ENCODE measurements at regions not wholly inside any gene's neighbourhood (a gene's known extent, or its start where the extent isn't known, plus 50 kb on each side); places are given as distances from the start of the nearest gene placed in this dataset.

DNA sequence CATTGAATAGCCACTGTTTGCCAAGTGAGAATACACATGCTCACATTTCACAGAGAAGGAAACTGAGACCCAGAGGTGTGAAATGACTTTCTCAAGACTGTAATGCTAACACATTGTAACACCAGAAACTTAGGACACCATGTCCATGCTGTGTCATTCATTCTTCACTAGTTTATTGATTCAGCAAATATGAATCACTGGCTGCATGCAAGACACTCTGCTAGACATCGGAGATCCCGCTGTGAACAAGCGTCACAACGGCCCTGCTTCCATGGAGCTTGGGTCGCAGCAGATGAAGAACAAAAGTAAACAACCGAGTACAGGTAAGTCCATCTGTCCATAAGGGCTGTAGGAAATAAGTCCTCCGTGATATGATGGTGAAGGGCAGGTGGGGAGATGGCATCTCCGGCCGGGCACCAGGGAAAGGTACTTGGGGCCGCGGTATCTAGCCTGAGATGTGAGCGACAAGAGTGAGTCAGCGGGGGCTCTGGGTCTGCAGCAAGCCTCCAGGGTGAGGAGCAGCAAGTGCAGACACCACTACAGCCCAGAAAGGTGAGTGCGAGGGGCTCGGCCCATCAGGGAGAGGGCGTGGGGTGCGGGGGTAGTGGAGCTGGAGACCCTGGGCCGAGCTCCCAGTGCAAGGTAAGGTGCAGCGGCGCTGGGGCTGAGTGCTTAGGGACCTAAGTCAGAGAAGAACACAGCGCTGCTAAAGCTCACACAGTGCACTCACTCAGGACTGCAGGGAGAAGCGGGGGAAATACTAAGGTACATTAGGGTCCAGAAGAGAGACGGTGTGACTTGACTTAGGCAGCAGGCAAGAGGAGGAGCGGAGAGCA, 391.2 kb downstream of the FBXO15 start:
- no peak overlapping the region for H3K4me3 ChIP-seq (ENCODE audit: low read length, poor library complexity, severe bottlenecking)
- no peaks in the 10 kb centered on the region for H3K27me3 ChIP-seq (ENCODE audit: insufficient read depth, low read length, poor library complexity, severe bottlenecking)
- no peak overlapping the region for H2AFZ ChIP-seq (ENCODE audit: low read length)
- H3K9ac ChIP-seq (ENCODE audit: low read depth, low read length, poor library complexity, severe bottlenecking) = no peak overlapping the region
- H3K4me1 ChIP-seq (ENCODE audit: insufficient read depth, low read length, poor library complexity, severe bottlenecking) = peaks cover 18% of the 10 kb centered on the region
- H3K9me3 ChIP-seq (ENCODE audit: insufficient read depth, low read depth, low read length) = no peaks in the 10 kb centered on the region
- no peaks in the 10 kb centered on the region for H3K79me2 ChIP-seq (ENCODE audit: insufficient read depth, low read length)
- no peaks in the 10 kb centered on the region for H4K20me1 ChIP-seq (ENCODE audit: insufficient read depth, low read length, poor library complexity, severe bottlenecking)
- no peaks in the 10 kb centered on the region for H3K9me2 ChIP-seq (replicated peaks; ENCODE audit: low read depth, low read length)
- no peak for TF ChIP-seq EZH2phosphoT487 (IDR thresholded peaks at IDR 0.05; ENCODE audit: borderline replicate concordance)
- TF ChIP-seq, protein P1, sequence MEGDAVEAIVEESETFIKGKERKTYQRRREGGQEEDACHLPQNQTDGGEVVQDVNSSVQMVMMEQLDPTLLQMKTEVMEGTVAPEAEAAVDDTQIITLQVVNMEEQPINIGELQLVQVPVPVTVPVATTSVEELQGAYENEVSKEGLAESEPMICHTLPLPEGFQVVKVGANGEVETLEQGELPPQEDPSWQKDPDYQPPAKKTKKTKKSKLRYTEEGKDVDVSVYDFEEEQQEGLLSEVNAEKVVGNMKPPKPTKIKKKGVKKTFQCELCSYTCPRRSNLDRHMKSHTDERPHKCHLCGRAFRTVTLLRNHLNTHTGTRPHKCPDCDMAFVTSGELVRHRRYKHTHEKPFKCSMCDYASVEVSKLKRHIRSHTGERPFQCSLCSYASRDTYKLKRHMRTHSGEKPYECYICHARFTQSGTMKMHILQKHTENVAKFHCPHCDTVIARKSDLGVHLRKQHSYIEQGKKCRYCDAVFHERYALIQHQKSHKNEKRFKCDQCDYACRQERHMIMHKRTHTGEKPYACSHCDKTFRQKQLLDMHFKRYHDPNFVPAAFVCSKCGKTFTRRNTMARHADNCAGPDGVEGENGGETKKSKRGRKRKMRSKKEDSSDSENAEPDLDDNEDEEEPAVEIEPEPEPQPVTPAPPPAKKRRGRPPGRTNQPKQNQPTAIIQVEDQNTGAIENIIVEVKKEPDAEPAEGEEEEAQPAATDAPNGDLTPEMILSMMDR (conservative IDR thresholded peaks at IDR 0.05; ENCODE audit: low read length) = no peak
- H3K4me2 ChIP-seq (ENCODE audit: low read depth, low read length, poor library complexity, severe bottlenecking) = no peak overlapping the region
- H3K36me3 ChIP-seq (ENCODE audit: insufficient read depth, low read length) = no peaks in the 10 kb centered on the region
- no peaks in the 10 kb centered on the region for H3F3A ChIP-seq (ENCODE audit: low read depth)

DNA sequence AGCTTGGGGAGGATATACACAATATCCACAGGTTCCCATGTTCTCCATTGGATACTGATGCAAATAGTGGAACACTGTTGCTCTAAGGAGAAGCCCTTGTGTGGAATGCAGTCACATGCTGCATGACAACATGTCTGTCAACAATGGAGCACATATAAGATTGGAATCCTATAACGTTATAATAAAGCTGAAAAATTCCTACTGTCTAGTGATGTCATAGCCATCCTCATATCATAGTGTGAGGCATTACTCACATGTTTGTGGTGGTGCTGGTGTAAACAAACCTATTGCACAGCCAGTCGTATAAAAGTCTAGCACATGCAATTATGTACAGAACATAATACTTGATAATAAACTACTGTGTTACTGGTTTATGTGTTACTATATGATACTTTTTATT, 394.7 kb downstream of the FBXO15 start:
- H3F3A ChIP-seq (ENCODE audit: low read depth) = no peaks in the 10 kb centered on the region
- TF ChIP-seq, protein P1 (conservative IDR thresholded peaks at IDR 0.05; ENCODE audit: low read length) = no peak
- no peak for TF ChIP-seq EZH2phosphoT487 (IDR thresholded peaks at IDR 0.05; ENCODE audit: borderline replicate concordance)
- H3K9me2 ChIP-seq (replicated peaks; ENCODE audit: low read depth, low read length) = no peaks in the 10 kb centered on the region
- H3K27me3 ChIP-seq (ENCODE audit: insufficient read depth, low read length, poor library complexity, severe bottlenecking) = no peaks in the 10 kb centered on the region
- H3K4me2 ChIP-seq (ENCODE audit: low read depth, low read length, poor library complexity, severe bottlenecking) = no peak overlapping the region
- no peak overlapping the region for H3K9ac ChIP-seq (ENCODE audit: low read depth, low read length, poor library complexity, severe bottlenecking)
- no peaks in the 10 kb centered on the region for H3K4me1 ChIP-seq (ENCODE audit: insufficient read depth, low read length, poor library complexity, severe bottlenecking)
- no peak overlapping the region for H2AFZ ChIP-seq (ENCODE audit: low read length)
- no peaks in the 10 kb centered on the region for H3K9me3 ChIP-seq (ENCODE audit: insufficient read depth, low read depth, low read length)
- no peaks in the 10 kb centered on the region for H4K20me1 ChIP-seq (ENCODE audit: insufficient read depth, low read length, poor library complexity, severe bottlenecking)
- H3K79me2 ChIP-seq (ENCODE audit: insufficient read depth, low read length) = no peaks in the 10 kb centered on the region
- no peak overlapping the region for H3K4me3 ChIP-seq (ENCODE audit: low read length, poor library complexity, severe bottlenecking)
- H3K36me3 ChIP-seq (ENCODE audit: insufficient read depth, low read length) = no peaks in the 10 kb centered on the region

DNA sequence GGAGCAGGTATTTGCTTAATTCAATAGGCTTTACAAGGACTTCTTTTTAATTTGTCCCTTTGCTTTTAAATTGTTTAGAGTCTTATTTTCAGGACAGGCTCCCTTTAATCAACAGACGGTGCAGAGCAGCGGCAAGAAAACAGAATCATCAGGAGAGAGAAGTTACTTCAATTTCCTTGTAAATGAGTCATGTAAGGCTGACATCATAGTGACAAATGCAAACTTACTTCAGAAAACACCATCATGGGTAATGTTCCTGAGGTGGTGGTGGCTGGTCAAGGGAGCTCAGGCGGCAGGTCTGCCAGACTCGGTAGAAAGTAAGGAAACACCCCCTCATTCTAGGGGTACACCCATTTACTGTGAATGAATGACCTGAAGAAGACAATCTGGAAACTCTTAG, 395.1 kb downstream of the FBXO15 start:
- Histone ChIP-seq H3K27me3 (ENCODE audit: insufficient read depth, low read length, poor library complexity, severe bottlenecking) (no peaks in the 10 kb centered on the region), H3K9ac (ENCODE audit: low read depth, low read length, poor library complexity, severe bottlenecking) (no peak overlapping the region), H3K4me2 (ENCODE audit: low read depth, low read length, poor library complexity, severe bottlenecking) (no peak overlapping the region), H3K36me3 (ENCODE audit: insufficient read depth, low read length) (no peaks in the 10 kb centered on the region), H4K20me1 (ENCODE audit: insufficient read depth, low read length, poor library complexity, severe bottlenecking) (no peaks in the 10 kb centered on the region), H3F3A (ENCODE audit: low read depth) (no peaks in the 10 kb centered on the region), H3K9me2 (replicated peaks; ENCODE audit: low read depth, low read length) (no peaks in the 10 kb centered on the region), H3K9me3 (ENCODE audit: insufficient read depth, low read depth, low read length) (no peaks in the 10 kb centered on the region), H2AFZ (ENCODE audit: low read length) (no peak overlapping the region), H3K4me3 (ENCODE audit: low read length, poor library complexity, severe bottlenecking) (no peak overlapping the region), H3K79me2 (ENCODE audit: insufficient read depth, low read length) (no peaks in the 10 kb centered on the region), H3K4me1 (ENCODE audit: insufficient read depth, low read length, poor library complexity, severe bottlenecking) (no peaks in the 10 kb centered on the region)
- no peak for TF ChIP-seq EZH2phosphoT487 (IDR thresholded peaks at IDR 0.05; ENCODE audit: borderline replicate concordance)

DNA sequence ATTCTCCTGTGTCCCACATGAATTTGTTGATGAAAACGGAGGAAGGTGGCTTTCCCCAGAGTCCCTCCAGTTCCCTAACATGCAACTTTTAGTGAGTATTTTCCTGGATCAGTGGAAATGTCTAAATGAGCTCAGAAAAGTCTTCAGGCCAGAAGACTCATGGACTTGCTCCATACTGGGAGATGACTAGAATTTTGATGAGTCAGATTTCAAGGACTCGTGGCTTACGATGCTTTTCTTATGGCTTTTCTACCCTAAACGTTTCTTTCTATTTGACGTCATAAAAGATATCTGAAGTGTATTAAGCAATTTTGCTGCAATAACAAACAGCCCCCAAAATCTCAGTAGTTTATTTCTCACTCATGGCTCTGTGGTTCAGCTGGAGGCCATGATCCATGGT, 397.6 kb downstream of the FBXO15 start:
- Histone ChIP-seq H3K9me2 (replicated peaks; ENCODE audit: low read depth, low read length) (no peaks in the 10 kb centered on the region), H3K9me3 (ENCODE audit: insufficient read depth, low read depth, low read length) (no peaks in the 10 kb centered on the region), H3F3A (ENCODE audit: low read depth) (no peaks in the 10 kb centered on the region), H2AFZ (ENCODE audit: low read length) (no peak overlapping the region), H3K4me2 (ENCODE audit: low read depth, low read length, poor library complexity, severe bottlenecking) (no peak overlapping the region), H4K20me1 (ENCODE audit: insufficient read depth, low read length, poor library complexity, severe bottlenecking) (no peaks in the 10 kb centered on the region), H3K9ac (ENCODE audit: low read depth, low read length, poor library complexity, severe bottlenecking) (no peak overlapping the region), H3K79me2 (ENCODE audit: insufficient read depth, low read length) (no peaks in the 10 kb centered on the region), H3K36me3 (ENCODE audit: insufficient read depth, low read length) (no peaks in the 10 kb centered on the region), H3K4me3 (ENCODE audit: low read length, poor library complexity, severe bottlenecking) (no peak overlapping the region), H3K4me1 (ENCODE audit: insufficient read depth, low read length, poor library complexity, severe bottlenecking) (no peaks in the 10 kb centered on the region), H3K27me3 (ENCODE audit: insufficient read depth, low read length, poor library complexity, severe bottlenecking) (no peaks in the 10 kb centered on the region)
- TF ChIP-seq, protein P1 (conservative IDR thresholded peaks at IDR 0.05; ENCODE audit: low read length) = no peak
- TF ChIP-seq EZH2phosphoT487 (IDR thresholded peaks at IDR 0.05; ENCODE audit: borderline replicate concordance) = no peak

Data from Loucy (cell line).